AG09319 (cell line): ENCODE measurements at regions not wholly inside any gene's neighbourhood (a gene's known extent, or its start where the extent isn't known, plus 50 kb on each side); places are given as distances from the start of the nearest gene placed in this dataset.

ENCODE experiments used
- DNase-seq: peaks from one replicate; pipeline ENCODE4 v3.0.0-alpha.2; 2010; ENCODE audit warnings: low read depth; ENCODE audit errors: extremely low read depth
- TF ChIP-seq, protein P1 (sequence below): IDR thresholded peaks from 2 replicates; pipeline ENCODE4 v1.5.1; 2011; ENCODE audit warnings: low read depth, mild to moderate bottlenecking, inconsistent platforms, low read length, moderate library complexity

DNA sequence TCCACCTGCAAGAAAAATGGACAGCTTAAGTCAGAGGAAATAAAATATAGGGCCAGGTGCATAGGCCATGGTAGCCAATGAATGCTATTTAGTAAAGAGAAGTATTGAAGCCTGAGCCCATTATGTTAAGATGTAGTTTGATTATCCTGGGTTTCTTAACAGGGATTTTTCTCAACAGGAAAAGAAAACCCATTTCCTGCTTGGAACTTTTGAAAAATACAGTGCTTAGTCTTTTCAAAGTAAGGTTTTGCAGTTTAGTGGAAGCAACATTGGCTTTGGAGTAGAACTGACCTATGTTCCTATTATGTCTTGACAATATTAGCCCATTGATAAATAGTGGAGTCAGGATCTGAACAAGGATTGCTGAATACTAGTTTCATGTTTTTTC is 259.5 kb upstream of the TGFBR2 start:
- TF ChIP-seq, protein P1, sequence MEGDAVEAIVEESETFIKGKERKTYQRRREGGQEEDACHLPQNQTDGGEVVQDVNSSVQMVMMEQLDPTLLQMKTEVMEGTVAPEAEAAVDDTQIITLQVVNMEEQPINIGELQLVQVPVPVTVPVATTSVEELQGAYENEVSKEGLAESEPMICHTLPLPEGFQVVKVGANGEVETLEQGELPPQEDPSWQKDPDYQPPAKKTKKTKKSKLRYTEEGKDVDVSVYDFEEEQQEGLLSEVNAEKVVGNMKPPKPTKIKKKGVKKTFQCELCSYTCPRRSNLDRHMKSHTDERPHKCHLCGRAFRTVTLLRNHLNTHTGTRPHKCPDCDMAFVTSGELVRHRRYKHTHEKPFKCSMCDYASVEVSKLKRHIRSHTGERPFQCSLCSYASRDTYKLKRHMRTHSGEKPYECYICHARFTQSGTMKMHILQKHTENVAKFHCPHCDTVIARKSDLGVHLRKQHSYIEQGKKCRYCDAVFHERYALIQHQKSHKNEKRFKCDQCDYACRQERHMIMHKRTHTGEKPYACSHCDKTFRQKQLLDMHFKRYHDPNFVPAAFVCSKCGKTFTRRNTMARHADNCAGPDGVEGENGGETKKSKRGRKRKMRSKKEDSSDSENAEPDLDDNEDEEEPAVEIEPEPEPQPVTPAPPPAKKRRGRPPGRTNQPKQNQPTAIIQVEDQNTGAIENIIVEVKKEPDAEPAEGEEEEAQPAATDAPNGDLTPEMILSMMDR, result no peak
- no peak for DNase-seq

DNA sequence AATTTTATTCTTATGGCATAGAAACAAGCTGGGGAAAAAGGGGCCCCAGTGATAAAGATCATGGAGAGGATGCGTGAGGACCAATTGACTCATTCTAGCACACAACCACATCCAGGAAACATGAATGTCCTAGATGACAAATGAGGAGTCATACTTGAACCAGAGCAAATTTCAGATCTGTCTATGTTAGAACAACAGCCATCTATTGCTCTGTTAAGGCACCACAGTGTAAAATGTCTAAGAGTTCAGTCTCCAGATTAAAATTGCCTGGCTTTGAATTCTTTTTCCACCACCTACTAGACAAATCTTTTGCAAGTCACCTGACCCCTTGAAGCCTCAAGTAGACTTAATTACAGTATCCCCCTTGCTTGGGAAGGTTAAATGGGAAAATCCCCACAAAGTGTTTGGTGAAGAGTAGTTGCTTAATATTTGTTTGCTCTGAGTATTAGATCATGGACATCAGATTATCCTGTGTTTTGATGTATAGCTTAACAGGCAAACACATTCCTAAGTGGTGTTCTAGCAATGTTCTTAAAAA is 258.7 kb upstream of the TGFBR2 start:
- TF ChIP-seq, protein P1, result no peak
- no peak for DNase-seq

DNA sequence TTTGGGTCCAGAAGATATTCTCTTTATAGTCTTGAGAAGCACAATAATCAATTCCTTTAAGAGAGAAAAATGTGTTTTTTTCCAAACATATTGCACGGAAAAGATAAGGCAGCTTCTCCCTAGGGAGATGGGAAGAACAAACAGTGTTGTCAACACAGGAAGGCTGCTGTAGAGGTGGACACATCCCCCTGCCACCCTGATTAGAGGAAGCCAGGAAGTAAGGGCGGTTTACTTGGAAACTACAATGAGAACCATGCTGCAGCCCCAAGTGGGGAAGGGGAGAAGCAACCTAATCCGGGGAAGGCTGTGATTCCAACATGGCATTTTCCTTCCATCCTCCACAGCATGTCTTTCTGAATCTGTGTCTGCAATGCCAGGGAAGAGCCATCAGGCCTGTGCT is 256.9 kb upstream of the TGFBR2 start:
- DNase-seq, result no peak
- TF ChIP-seq, protein P1, result no peak

DNA sequence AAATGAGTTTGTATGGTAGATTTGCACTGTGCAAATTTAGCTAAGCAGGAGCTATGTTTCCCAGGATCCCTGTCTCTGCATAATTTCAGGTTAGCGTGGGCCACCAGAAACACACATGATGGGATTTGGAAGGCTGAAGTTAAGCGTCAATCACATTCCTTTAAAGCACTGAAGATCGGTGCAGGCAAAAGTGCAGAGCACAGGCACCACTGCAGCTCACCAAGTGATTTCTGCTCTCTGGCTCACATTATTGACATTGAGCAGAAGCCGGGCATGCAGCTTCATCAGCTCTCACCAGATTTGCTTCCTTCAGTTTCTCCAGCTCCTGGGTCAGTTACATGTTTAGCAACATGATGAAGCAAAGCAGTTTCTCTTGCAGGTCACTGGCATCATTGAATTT is 256.4 kb upstream of the TGFBR2 start:
- TF ChIP-seq, protein P1, result no peak
- no peak for DNase-seq

- TF ChIP-seq, protein P1, result no peak
- DNase-seq, result no peak
Observed at GRCh38 chr3:30350901-30351300, 255.5 kb upstream of the TGFBR2 start.

GRCh38 chr3:30352410-30353318 is 253.7 kb upstream of the TGFBR2 start:
- TF ChIP-seq, protein P1, result no peak

DNA sequence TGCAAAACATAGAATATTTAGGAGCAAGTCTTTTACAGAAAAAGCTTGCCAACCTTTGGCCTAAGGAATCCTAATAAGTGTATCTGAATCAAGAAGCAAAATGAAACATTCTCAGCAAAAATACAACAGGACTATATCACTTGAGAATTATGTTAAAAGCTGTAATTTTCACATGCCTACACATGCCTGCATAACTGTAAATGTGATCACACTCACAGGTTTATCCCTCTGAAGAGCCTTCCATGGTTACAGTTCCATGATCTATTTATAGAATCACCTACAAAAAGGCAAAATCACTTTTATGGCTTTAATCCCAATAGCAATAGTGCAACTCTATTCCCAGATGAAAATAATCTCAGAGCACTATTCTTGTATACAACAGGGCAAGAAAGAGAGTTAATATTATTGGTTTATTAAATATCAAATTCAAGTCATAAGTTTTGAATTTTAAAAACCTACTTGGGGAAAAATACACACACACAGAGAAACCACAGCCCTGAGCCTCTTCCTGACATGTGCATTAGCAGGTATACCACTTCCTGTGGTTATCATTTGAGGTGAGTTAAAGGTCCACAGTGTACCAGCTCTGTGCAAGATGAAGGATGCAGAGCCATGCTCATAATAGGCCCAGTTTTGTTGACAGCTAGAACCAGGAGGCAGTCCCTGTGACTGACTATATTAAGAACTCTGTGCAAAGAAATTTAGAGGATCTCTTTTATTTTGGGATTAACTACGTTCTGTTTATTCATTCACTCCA is 252.5 kb upstream of the TGFBR2 start:
- TF ChIP-seq, protein P1, result no peak
- no peak for DNase-seq

More at GRCh38 chr3:30352410-30353318, 253.7 kb upstream of the TGFBR2 start:
- no peak for DNase-seq
